Spleen (tissue), 7 donors: ENCODE measurements at regions not wholly inside any gene's neighbourhood (a gene's known extent, or its start where the extent isn't known, plus 50 kb on each side); places are given as distances from the start of the nearest gene placed in this dataset.

ENCODE experiments used
- CTCF ChIP-seq, 11 experiments: fragments of 200-600 bp in 7 of 11; fragments of 450-650 bp in 4 of 11; sonication (generic) in 4 of 11; IDR thresholded peaks in 8 of 11; conservative IDR thresholded peaks in 3 of 11; 1 replicate in 7 of 11; 2 replicates in 4 of 11; pipeline versions ENCODE4 v1.4.0 to v1.8.0; 2016 to 2021; ENCODE audit warnings: antibody characterized with exemption in 11 of 11, inconsistent platforms in 4 of 11, mild to moderate bottlenecking in 1 of 11
- POLR2A ChIP-seq, 3 donors: fragments of 450-650 bp; IDR thresholded peaks; one replicate each; pipeline ENCODE4 v1.5.1; 2017; ENCODE audit warnings: antibody characterized with exemption in 3 of 3, mild to moderate bottlenecking in 1 of 3
- POLR2AphosphoS5 ChIP-seq, 3 donors: sonication (generic); formaldehyde crosslinking; IDR thresholded peaks; one replicate each; pipeline ENCODE4 v1.5.1; 2017; ENCODE audit warnings: antibody characterized with exemption in 3 of 3
- donor health status: DM: no; HTN: no; CAD: no; lungs with moderate emphysema.
- donor health status: DM: no; HTN: no; CAD: no.
- donor health status: DM: no; HTN: no; CAD: no.

DNA sequence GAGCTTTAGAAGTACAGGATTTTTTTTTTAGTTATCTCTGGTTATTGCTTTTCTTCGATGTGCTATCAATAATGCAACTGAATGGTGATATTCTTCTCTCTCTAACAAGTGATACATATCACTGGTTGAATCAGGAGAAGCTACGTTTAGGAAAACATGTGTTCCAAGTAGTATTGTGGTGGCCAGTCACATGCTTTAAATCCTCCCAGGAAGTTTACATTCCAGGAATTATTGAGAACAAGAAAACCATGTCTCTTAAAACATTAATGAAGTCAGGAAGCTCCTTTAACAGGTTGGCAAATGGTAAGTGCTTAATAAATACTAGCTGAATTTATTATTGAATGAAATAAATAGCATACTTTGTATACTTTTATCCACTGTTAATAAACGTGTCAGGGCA is 371.1 kb downstream of the BCKDHB start:
- TF ChIP-seq POLR2A (IDR thresholded peaks at IDR 0.05) (no peak), CTCF (IDR thresholded peaks at IDR 0.05 in 8 of 11, conservative IDR thresholded peaks at IDR 0.05 in 3 of 11) (no peak), POLR2AphosphoS5 (IDR thresholded peaks at IDR 0.05) (no peak)
